Smooth muscle cell (in vitro differentiated cells): ENCODE measurements at regions not wholly inside any gene's neighbourhood (a gene's known extent, or its start where the extent isn't known, plus 50 kb on each side); places are given as distances from the start of the nearest gene placed in this dataset.

ENCODE experiments used
- DNase-seq: peaks from one replicate; lab custom pipeline; 2025; ENCODE audit not compliant: unreplicated experiment; lab: John Stamatoyannopoulos, UW
- H2AFZ ChIP-seq: fragments of 200-600 bp; sonication (generic); 2 replicates; pipeline ENCODE4 v1.6.0; 2016; ENCODE audit warnings: antibody characterized with exemption, low read depth, mild to moderate bottlenecking
- H3F3A ChIP-seq: fragments of 200-600 bp; sonication (generic); 2 replicates; pipeline ENCODE4 v1.6.0; 2017; ENCODE audit warnings: antibody characterized with exemption, low read depth
- H3K27ac ChIP-seq: fragments of 200-600 bp; sonication (generic); 2 replicates; pipeline ENCODE4 v1.5.1; 2016; ENCODE audit warnings: low read depth, mild to moderate bottlenecking
- H3K27me3 ChIP-seq: fragments of 200-600 bp; sonication (generic); 2 replicates; pipeline ENCODE4 v1.6.1; 2016; ENCODE audit warnings: low read depth, mild to moderate bottlenecking
- H3K36me3 ChIP-seq: fragments of 200-600 bp; sonication (generic); 2 replicates; pipeline ENCODE4 v1.5.1; 2016; ENCODE audit warnings: low read depth
- H3K4me1 ChIP-seq: fragments of 200-600 bp; sonication (generic); 2 replicates; pipeline ENCODE4 v1.5.1; 2016; ENCODE audit warnings: low read depth
- H3K4me2 ChIP-seq: fragments of 200-600 bp; sonication (generic); 2 replicates; pipeline ENCODE4 v1.6.0; 2016; ENCODE audit warnings: mild to moderate bottlenecking
- H3K4me3 ChIP-seq: fragments of 200-600 bp; sonication (generic); 2 replicates; pipeline ENCODE4 v1.5.1; 2016; ENCODE audit warnings: mild to moderate bottlenecking
- H3K79me2 ChIP-seq: fragments of 200-600 bp; sonication (generic); 2 replicates; pipeline ENCODE4 v1.6.0; 2016; ENCODE audit warnings: low read depth, mild to moderate bottlenecking
- H3K9ac ChIP-seq: fragments of 200-600 bp; sonication (generic); 2 replicates; pipeline ENCODE4 v1.6.0; 2016; ENCODE audit warnings: low read depth
- H3K9me3 ChIP-seq: fragments of 200-600 bp; sonication (generic); replicated peaks from 2 replicates; pipeline ENCODE4 v1.5.1; 2016; ENCODE audit warnings: low read depth
- H4K20me1 ChIP-seq: fragments of 200-600 bp; sonication (generic); 2 replicates; pipeline ENCODE4 v1.6.0; 2016; ENCODE audit warnings: low read depth
- CTCF ChIP-seq: fragments of 200-600 bp; sonication (generic); IDR thresholded peaks from 2 replicates; pipeline ENCODE4 v1.5.1; 2017; ENCODE audit warnings: borderline replicate concordance, mild to moderate bottlenecking, antibody characterized with exemption; ENCODE audit not compliant: insufficient read depth, poor library complexity, severe bottlenecking
- WGBS: methylation state at CpG from one replicate; pipeline ENCODE4 v1.1.7; 2016; ENCODE audit warnings: low lambda C conversion rate; 5-methylcytosine and 5-hydroxymethylcytosine counted together

DNA sequence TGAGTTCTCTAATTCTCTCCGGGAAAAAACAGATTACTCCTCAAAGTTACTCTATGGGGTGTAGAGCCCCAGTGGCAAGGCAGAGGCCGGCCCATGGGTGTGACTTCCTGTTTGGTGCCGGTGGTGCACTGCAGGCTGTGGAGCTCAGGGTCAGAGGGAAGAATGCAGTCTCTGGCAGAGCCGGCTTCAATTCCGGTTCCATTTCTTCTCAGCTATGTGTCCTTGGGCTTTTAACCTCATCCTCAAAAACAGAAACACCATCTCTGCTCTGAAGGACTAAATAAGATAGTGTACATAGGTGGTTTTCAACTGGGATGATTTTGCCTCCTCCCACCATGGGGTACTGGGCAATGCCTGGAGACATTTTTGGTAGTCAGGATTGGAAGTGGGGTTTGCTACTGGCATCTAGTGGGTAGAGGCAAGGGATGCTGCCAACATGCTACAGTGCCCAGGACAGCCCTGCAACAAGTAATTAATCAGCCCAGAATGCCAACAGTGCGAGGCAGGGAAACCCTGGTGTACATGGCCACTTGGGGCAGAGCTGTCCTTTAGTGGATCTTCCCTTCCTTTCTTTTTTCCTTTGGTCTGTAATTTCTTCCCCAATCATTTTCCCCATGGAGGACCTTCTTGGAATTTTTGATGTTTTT is 81.2 kb downstream of the INSIG2 start:
- DNase-seq: no peak
- no peak overlapping the region for H3K9ac ChIP-seq
- no peak overlapping the region for H3K4me3 ChIP-seq
- 27% methylated on average over 6 of the region's 6 CpGs for WGBS
- H3K4me1 ChIP-seq: no peaks in the 10 kb centered on the region
- H3K36me3 ChIP-seq: no peaks in the 10 kb centered on the region
- TF ChIP-seq CTCF: no peak
- H3F3A ChIP-seq: no peaks in the 10 kb centered on the region
- H2AFZ ChIP-seq: peak overlapping the region; percentile 49
- no peaks in the 10 kb centered on the region for H3K79me2 ChIP-seq
- peaks cover 3% of the 10 kb centered on the region for H3K27me3 ChIP-seq
- H3K27ac ChIP-seq: no peak overlapping the region
- no peak overlapping the region for H3K4me2 ChIP-seq
- no peaks in the 10 kb centered on the region for H3K9me3 ChIP-seq
- no peaks in the 10 kb centered on the region for H4K20me1 ChIP-seq

DNA sequence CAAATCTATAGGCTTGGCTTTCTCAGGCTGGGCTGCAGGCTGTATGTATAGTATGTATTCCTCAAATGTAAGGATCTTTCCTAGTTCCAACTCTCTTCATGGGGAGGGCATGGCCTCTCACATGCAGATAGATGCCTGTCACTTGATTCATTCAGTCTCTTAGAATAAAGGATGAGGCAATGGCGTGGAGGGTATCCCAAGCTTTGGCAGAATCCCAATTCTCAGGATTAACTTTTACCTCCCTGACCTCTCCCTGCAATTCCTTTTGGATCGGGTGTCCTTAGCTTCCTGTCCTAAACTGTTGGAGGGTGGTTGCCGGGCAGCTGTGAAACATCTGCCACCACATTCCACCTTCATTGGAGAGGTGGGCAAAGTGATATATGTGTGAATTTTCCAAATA is 80.3 kb downstream of the INSIG2 start:
- Histone ChIP-seq H3F3A (no peaks in the 10 kb centered on the region), H3K4me3 (no peak overlapping the region), H3K4me1 (no peaks in the 10 kb centered on the region), H3K27me3 (no peaks in the 10 kb centered on the region), H4K20me1 (no peaks in the 10 kb centered on the region), H3K79me2 (no peaks in the 10 kb centered on the region), H3K9ac (no peak overlapping the region), H3K27ac (no peak overlapping the region), H3K9me3 (no peaks in the 10 kb centered on the region), H2AFZ (peak overlapping the region; percentile 49), H3K4me2 (no peak overlapping the region), H3K36me3 (no peaks in the 10 kb centered on the region)
- DNase-seq: no peak
- no peak for TF ChIP-seq CTCF
- WGBS: 71% methylated on average over 3 of the region's 3 CpGs

DNA sequence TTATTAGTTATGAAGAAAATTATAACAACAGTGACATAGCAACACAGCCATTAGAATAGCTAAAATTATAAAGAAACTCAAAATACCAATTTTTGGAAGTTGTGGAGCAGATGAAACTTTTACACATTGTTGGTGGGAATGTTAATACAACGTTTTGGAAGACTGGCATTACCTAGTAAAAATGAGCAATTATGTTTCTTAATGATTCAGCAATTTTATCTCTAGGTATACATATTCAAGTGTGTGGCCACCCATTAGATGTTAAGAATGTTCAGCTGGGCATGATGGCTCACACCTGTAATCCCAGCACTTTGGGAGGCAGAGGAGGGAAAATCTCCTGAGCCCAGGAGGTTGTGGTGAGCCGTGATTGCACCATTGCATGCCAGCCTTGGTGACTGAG is 78.8 kb downstream of the INSIG2 start:
- no peaks in the 10 kb centered on the region for H3K36me3 ChIP-seq
- no peaks in the 10 kb centered on the region for H4K20me1 ChIP-seq
- H3K27me3 ChIP-seq: no peaks in the 10 kb centered on the region
- no peaks in the 10 kb centered on the region for H3K79me2 ChIP-seq
- H3K9ac ChIP-seq: no peak overlapping the region
- no peaks in the 10 kb centered on the region for H3K4me1 ChIP-seq
- no peak for TF ChIP-seq CTCF
- no peaks in the 10 kb centered on the region for H3K9me3 ChIP-seq
- no peak overlapping the region for H3K4me2 ChIP-seq
- no peak overlapping the region for H3K27ac ChIP-seq
- H3F3A ChIP-seq: no peaks in the 10 kb centered on the region
- DNase-seq: no peak
- H3K4me3 ChIP-seq: no peak overlapping the region
- 88% methylated on average over 2 of the region's 2 CpGs for WGBS
- H2AFZ ChIP-seq: no peak overlapping the region

DNA sequence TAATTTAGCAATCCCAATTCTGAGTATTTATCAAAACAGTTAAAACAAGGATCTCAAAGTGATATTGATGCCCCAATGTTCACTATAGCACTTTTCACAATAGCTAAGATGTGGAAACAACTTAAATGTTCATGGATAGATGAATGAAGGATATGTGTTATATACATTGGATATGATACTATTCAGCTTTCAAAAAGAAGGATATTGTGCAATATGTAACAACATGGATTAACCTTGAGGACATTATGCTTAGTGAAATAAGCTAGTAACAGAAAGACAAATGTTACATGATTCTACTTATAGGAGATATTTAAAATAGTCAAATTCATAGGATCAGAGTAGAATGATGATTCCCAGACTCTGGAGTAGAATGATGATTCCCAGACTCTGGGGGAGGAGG is 78.0 kb downstream of the INSIG2 start:
- no peak overlapping the region for H3K27ac ChIP-seq
- no peaks in the 10 kb centered on the region for H3K79me2 ChIP-seq
- no peaks in the 10 kb centered on the region for H3K9me3 ChIP-seq
- no peaks in the 10 kb centered on the region for H3K27me3 ChIP-seq
- no peak overlapping the region for H2AFZ ChIP-seq
- no peaks in the 10 kb centered on the region for H3K36me3 ChIP-seq
- H3K4me1 ChIP-seq: no peaks in the 10 kb centered on the region
- no peak for TF ChIP-seq CTCF
- no peak for DNase-seq
- H3K4me3 ChIP-seq: no peak overlapping the region
- H3K9ac ChIP-seq: no peak overlapping the region
- H4K20me1 ChIP-seq: no peaks in the 10 kb centered on the region
- H3K4me2 ChIP-seq: no peak overlapping the region
- no peaks in the 10 kb centered on the region for H3F3A ChIP-seq
